HG02970 (cell line): ENCODE measurements at regions not wholly inside any gene's neighbourhood (a gene's known extent, or its start where the extent isn't known, plus 50 kb on each side); places are given as distances from the start of the nearest gene placed in this dataset.
"Not testable (repeated sequence)": the region's sequence is repeated elsewhere in the genome, so short reads cannot be mapped to it uniquely, and the experiment has no call there.

ENCODE experiments used
- ATAC-seq: cut with Tn5 transposase; IDR thresholded peaks from one replicate; pipeline ENCODE4 v1.9.1; 2021; ENCODE audit warnings: mild to moderate bottlenecking, moderate library complexity, moderate number of reproducible peaks; ENCODE audit not compliant: unreplicated experiment, low FRiP score

GRCh38 chr4:126965877-126966276, 666.9 kb upstream of the INTU start:
- ATAC-seq = no peak

GRCh38 chr4:126969360-126970235, 663.2 kb upstream of the INTU start:
- no peak for ATAC-seq

GRCh38 chr4:126973201-126973600, 659.6 kb upstream of the INTU start:
- ATAC-seq = no peak

- ATAC-seq = no peak
Measured at GRCh38 chr4:126976850-126977632, 655.7 kb upstream of the INTU start.

- ATAC-seq = no peak
Measured at GRCh38 chr4:126986005-126986404, 646.8 kb upstream of the INTU start.

GRCh38 chr4:126986828-126987227, 645.9 kb upstream of the INTU start:
- no peak for ATAC-seq

GRCh38 chr4:126991965-126992364, 640.8 kb upstream of the INTU start:
- no peak for ATAC-seq

- ATAC-seq = no peak
Measured at GRCh38 chr4:126992910-126993309, 639.8 kb upstream of the INTU start.

GRCh38 chr4:126993351-126993750, 639.4 kb upstream of the INTU start:
- no peak for ATAC-seq

GRCh38 chr4:126995235-126995634, 637.5 kb upstream of the INTU start:
- ATAC-seq = no peak

- no peak for ATAC-seq
Measured at GRCh38 chr4:127000110-127000509, 632.6 kb upstream of the INTU start.

GRCh38 chr4:127000846-127001245, 631.9 kb upstream of the INTU start:
- no peak for ATAC-seq

- no peak for ATAC-seq
Measured at GRCh38 chr4:127001933-127002332, 630.8 kb upstream of the INTU start.

- ATAC-seq = no peak
Measured at GRCh38 chr4:127006446-127006877, 626.3 kb upstream of the INTU start.

GRCh38 chr4:127007305-127007704, 625.5 kb upstream of the INTU start:
- no peak for ATAC-seq

- no peak for ATAC-seq
Measured at GRCh38 chr4:127012549-127012948, 620.2 kb upstream of the INTU start.

- no peak for ATAC-seq
Measured at GRCh38 chr4:127015667-127016117, 617.1 kb upstream of the INTU start.

GRCh38 chr4:127018381-127018780, 614.4 kb upstream of the INTU start:
- ATAC-seq = no peak

- ATAC-seq = not testable (repeated sequence)
Measured at GRCh38 chr4:127020831-127021230, 611.9 kb upstream of the INTU start.

- ATAC-seq = no peak
Measured at GRCh38 chr4:127036296-127036695, 596.5 kb upstream of the INTU start.

GRCh38 chr4:127045861-127046260, 586.9 kb upstream of the INTU start:
- ATAC-seq = no peak
